ENCODE measurements at regions not wholly inside any gene's neighbourhood (a gene's known extent, or its start where the extent isn't known, plus 50 kb on each side); places are given as distances from the start of the nearest gene placed in this dataset.
"Not testable (repeated sequence)": the region's sequence is repeated elsewhere in the genome, so short reads cannot be mapped to it uniquely, and the experiment has no call there.

DNA sequence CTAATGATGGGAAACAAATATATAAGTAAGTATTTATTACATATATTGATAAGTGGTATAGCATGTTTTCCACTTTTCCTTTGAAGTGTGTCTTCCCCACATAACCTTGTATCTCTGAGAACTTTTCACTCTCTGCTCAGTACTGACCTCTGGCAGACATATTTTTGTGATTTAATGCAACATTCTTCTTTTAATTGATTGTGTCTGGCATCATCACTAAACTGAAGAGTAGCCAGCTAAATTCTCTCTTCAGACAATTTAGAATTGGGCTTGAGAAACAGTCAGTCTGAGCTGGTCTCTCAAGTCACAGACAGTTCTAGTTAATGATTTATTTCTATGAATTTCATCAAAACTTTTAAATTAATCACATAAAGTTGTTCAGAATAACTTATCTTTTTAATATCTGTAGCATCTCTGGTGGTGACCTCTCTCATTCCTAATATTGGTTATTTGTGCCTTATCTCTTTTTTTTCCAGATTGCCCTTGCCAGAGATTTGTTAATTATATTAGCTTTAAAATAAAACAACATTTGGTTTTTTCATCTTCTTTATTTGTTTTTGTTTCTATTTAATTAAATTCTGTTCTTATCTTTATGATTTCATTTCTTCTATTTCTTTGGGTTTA lies 230.0 kb upstream of the VLDLR start:
- H3K36me3 Mint-ChIP-seq; H3K27me3 ChIP-seq (replicated peaks in 1 of 2; ENCODE audit: control insufficient read depth in 2 of 2, extremely low read depth in 1 of 2, insufficient read depth in 2 of 2, low read length in 1 of 2); POLR2A ChIA-PET; H3K9me3 Mint-ChIP-seq; H3K9me3 ChIP-seq; H3K36me3 ChIP-seq (ENCODE audit: control insufficient read depth in 2 of 2, extremely low read depth in 1 of 2, insufficient read depth in 1 of 2, low read length in 1 of 2); H3K27ac ChIP-seq (ENCODE audit: low read length); CTCF ChIA-PET; H3K4me1 Mint-ChIP-seq; H3K27ac Mint-ChIP-seq; H3K27me3 Mint-ChIP-seq; H3K4me3 Mint-ChIP-seq; DNase-seq; ATAC-seq (replicated peaks in 1 of 4); H3K4me1 ChIP-seq (ENCODE audit: control insufficient read depth in 1 of 2, extremely low read depth in 1 of 2, insufficient read depth in 2 of 2, low read length in 2 of 2); H3K4me3 ChIP-seq (ENCODE audit: control insufficient read depth in 1 of 2, extremely low read depth in 1 of 2, low read length in 1 of 2): not testable (repeated sequence)

DNA sequence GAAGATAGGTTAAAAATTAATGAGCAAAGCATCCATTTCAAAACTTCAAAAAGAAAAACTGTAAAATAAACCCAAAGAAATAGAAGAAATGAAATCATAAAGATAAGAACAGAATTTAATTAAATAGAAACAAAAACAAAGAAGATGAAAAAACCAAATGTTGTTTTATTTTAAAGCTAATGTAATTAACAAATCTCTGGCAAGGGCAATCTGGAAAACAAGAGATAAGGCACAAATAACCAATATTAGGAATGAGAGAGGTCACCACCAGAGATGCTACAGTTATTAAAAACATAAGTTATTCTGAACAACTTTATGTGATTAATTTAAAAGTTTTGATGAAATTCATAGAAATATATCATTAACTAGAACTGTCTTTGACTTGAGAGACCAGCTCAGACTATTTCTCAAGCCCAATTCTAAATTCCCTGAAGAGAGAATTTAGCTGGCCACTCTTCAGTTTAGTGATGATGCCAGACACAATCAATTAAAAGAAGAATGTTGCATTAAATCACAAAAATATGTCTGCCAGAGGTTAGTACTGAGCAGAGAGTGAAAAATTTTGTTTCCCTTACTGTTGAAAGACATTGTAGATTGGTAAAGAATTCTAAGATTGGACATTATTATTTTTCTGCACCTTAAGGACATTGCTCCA lies 227.4 kb upstream of the VLDLR start:
- POLR2A ChIA-PET; H3K27me3 ChIP-seq (replicated peaks in 1 of 2; ENCODE audit: control insufficient read depth in 2 of 2, extremely low read depth in 1 of 2, insufficient read depth in 2 of 2, low read length in 1 of 2); H3K27ac ChIP-seq (ENCODE audit: low read length); H3K4me1 ChIP-seq (ENCODE audit: control insufficient read depth in 1 of 2, extremely low read depth in 1 of 2, insufficient read depth in 2 of 2, low read length in 2 of 2); H3K36me3 Mint-ChIP-seq; H3K9me3 ChIP-seq; H3K27me3 Mint-ChIP-seq; H3K27ac Mint-ChIP-seq; CTCF ChIA-PET; H3K4me1 Mint-ChIP-seq; H3K4me3 ChIP-seq (ENCODE audit: control insufficient read depth in 1 of 2, extremely low read depth in 1 of 2, low read length in 1 of 2); H3K4me3 Mint-ChIP-seq; DNase-seq; H3K9me3 Mint-ChIP-seq; ATAC-seq (replicated peaks in 1 of 4); H3K36me3 ChIP-seq (ENCODE audit: control insufficient read depth in 2 of 2, extremely low read depth in 1 of 2, insufficient read depth in 1 of 2, low read length in 1 of 2): not testable (repeated sequence)

DNA sequence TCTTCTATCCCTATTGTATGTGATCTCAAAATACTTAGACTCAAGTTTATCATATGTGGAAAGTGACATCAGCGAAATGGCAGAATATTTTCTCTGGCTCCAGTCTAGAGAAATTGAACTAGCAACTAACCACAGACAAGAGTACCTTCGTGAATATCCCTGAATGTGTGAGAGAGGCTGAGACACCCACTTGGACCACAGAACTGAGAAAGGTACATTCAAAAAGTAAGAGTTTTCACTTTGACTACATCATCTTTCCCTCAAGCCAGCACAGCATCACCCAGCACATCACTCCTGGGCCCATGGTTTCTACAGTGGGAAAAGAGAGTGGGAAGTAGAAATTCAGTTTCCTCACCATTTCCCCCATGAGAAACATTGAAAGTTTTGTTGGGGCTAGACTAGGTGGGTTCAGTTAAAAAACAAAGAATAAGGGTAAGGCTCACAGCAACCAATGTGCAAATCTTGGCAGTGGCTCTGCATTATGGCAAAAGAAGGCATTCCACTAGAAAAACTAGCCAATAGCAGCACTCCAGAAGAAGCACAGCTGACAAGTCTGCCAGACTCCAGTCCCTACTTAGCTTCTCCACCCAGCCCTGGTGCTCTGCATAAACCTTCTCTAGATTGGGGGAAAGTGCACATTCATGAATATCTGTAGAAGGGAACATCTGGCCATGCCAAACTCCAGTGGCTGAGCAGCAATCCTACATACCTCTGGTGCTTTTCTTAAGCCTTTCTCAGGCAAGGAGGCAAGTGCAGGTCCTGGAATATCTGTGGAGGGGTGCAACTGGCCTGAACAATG lies 225.6 kb upstream of the VLDLR start:
- DNase-seq (no peak), ATAC-seq (replicated peaks in 1 of 4) (no peak)
- peaks cover 2 to 5% of the 10 kb centered on the region in 2 donors for H3K27me3 Mint-ChIP-seq
- Histone ChIP-seq H3K4me3 (ENCODE audit: control insufficient read depth in 1 of 2, extremely low read depth in 1 of 2, low read length in 1 of 2) (no peak overlapping the region), H3K27ac (ENCODE audit: low read length) (no peak overlapping the region), H3K36me3 (ENCODE audit: control insufficient read depth in 2 of 2, extremely low read depth in 1 of 2, insufficient read depth in 1 of 2, low read length in 1 of 2) (no peaks in the 10 kb centered on the region), H3K9me3 (no peaks in the 10 kb centered on the region), H3K27me3 (replicated peaks in 1 of 2; ENCODE audit: control insufficient read depth in 2 of 2, extremely low read depth in 1 of 2, insufficient read depth in 2 of 2, low read length in 1 of 2) (no peaks in the 10 kb centered on the region), H3K4me1 (ENCODE audit: control insufficient read depth in 1 of 2, extremely low read depth in 1 of 2, insufficient read depth in 2 of 2, low read length in 2 of 2) (no peaks in the 10 kb centered on the region)
- no peak overlapping the region for H3K4me3 Mint-ChIP-seq
- H3K27ac Mint-ChIP-seq: no peak overlapping the region
- WGBS (ENCODE audit: insufficient coverage): no CpG with 5 or more reads among the region's 2 CpGs
- no peaks in the 10 kb centered on the region for H3K4me1 Mint-ChIP-seq
- POLR2A ChIA-PET: no interaction called here
- no peaks in the 10 kb centered on the region for H3K36me3 Mint-ChIP-seq
- H3K9me3 Mint-ChIP-seq: peaks cover 0 to 3% (median 0%) of the 10 kb centered on the region in 3 donors
- CTCF ChIA-PET: no interaction called here

DNA sequence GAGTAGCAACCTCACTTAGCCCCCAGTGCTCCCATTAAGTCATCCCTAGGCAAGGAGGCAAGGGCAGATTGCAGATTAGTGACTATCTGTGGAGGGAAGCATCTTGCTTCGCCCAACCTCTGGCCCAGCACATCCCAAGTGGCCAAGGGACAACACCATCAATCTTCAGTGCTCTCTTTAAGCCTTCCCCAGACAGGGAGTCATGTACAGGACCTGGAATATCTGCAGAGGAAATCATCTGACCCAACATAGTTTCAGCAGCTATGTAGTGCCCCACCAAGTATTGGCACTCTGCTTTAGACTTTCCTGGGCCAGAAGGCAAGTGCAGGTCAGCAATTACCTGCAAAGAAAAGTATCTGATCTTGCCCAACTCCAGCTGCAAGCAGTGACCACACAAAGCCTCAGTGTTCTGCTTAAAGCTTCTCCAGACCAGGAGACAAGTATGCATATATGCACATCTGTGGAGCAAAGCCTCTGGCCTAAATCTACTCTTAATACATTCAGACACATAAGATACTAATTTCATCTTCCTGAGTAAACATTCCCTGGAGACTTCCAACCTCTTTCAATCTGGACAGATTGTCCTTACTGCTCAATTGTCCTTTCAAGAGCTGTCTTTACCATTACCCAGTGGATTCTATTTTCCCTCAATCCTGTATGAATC lies 224.8 kb upstream of the VLDLR start:
- Histone ChIP-seq H3K4me3 (ENCODE audit: control insufficient read depth in 1 of 2, extremely low read depth in 1 of 2, low read length in 1 of 2) (no peak overlapping the region), H3K27me3 (replicated peaks in 1 of 2; ENCODE audit: control insufficient read depth in 2 of 2, extremely low read depth in 1 of 2, insufficient read depth in 2 of 2, low read length in 1 of 2) (no peaks in the 10 kb centered on the region), H3K4me1 (ENCODE audit: control insufficient read depth in 1 of 2, extremely low read depth in 1 of 2, insufficient read depth in 2 of 2, low read length in 2 of 2) (no peaks in the 10 kb centered on the region), H3K36me3 (ENCODE audit: control insufficient read depth in 2 of 2, extremely low read depth in 1 of 2, insufficient read depth in 1 of 2, low read length in 1 of 2) (no peaks in the 10 kb centered on the region), H3K9me3 (no peaks in the 10 kb centered on the region), H3K27ac (ENCODE audit: low read length) (no peak overlapping the region)
- no peak overlapping the region for H3K4me3 Mint-ChIP-seq
- no peak for DNase-seq
- whole genome bisulfite sequencing (ENCODE audit: insufficient coverage): 67% methylated on average over 1 of the region's 1 CpG
- H3K9me3 Mint-ChIP-seq: peaks cover 0 to 3% (median 0%) of the 10 kb centered on the region in 3 donors
- H3K27ac Mint-ChIP-seq: no peak overlapping the region
- H3K27me3 Mint-ChIP-seq: peaks cover 2 to 9% of the 10 kb centered on the region in 2 donors
- no peaks in the 10 kb centered on the region for H3K36me3 Mint-ChIP-seq
- no peaks in the 10 kb centered on the region for H3K4me1 Mint-ChIP-seq
- no peak for ATAC-seq (replicated peaks in 1 of 4)
- ChIA-PET POLR2A (no interaction called here), CTCF (no interaction called here)

DNA sequence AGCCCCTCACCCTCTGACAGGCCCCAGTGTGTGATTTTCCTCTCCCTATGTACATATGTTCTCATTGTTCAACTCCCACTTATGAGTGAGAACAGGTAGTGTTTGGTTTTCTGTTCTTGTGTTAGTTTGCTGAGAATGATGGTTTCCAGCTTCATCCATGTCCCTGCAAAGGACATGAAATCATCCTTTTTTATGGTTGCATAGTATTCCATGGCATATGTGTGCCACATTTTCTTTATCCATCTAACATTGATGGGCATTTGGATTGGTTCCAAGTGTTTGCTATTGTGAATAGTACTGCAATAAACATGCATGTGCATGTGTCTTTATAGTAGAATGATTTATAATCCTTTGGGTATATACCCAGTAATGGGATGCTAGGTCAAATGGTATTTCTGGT lies 223.7 kb upstream of the VLDLR start:
- H3K9me3 ChIP-seq; H3K36me3 ChIP-seq (ENCODE audit: control insufficient read depth in 2 of 2, extremely low read depth in 1 of 2, insufficient read depth in 1 of 2, low read length in 1 of 2); CTCF ChIA-PET; H3K4me3 Mint-ChIP-seq; H3K4me3 ChIP-seq (ENCODE audit: control insufficient read depth in 1 of 2, extremely low read depth in 1 of 2, low read length in 1 of 2); DNase-seq; ATAC-seq (replicated peaks in 1 of 4); H3K36me3 Mint-ChIP-seq; H3K27ac ChIP-seq (ENCODE audit: low read length); H3K27ac Mint-ChIP-seq; POLR2A ChIA-PET; H3K4me1 ChIP-seq (ENCODE audit: control insufficient read depth in 1 of 2, extremely low read depth in 1 of 2, insufficient read depth in 2 of 2, low read length in 2 of 2); H3K9me3 Mint-ChIP-seq; H3K27me3 ChIP-seq (replicated peaks in 1 of 2; ENCODE audit: control insufficient read depth in 2 of 2, extremely low read depth in 1 of 2, insufficient read depth in 2 of 2, low read length in 1 of 2); H3K4me1 Mint-ChIP-seq: not testable (repeated sequence)
- peaks cover 5 to 14% of the 10 kb centered on the region in 2 donors for H3K27me3 Mint-ChIP-seq

DNA sequence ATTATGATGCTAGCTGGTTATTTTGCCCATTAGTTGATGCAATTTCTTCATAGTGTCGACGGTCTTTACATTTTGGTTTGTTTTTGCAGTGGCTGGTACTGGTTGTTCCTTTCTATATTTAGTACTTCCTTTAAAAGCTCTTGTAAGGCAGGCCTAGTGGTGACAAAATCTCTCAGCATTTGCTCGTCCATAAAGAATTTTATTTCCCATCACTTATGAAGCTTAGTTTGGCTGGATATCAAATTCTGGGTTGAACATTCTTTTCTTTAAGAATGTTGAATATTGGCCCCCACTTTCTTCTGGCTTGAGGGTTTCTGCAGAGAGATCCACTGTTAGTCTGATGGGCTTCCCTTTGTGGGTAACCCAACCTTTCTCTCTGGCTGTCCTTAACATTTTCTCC lies 219.8 kb upstream of the VLDLR start:
- DNase-seq; H3K36me3 ChIP-seq (ENCODE audit: control insufficient read depth in 2 of 2, extremely low read depth in 1 of 2, insufficient read depth in 1 of 2, low read length in 1 of 2); H3K27ac ChIP-seq (ENCODE audit: low read length); H3K36me3 Mint-ChIP-seq; ATAC-seq (replicated peaks in 1 of 4); H3K4me3 ChIP-seq (ENCODE audit: control insufficient read depth in 1 of 2, extremely low read depth in 1 of 2, low read length in 1 of 2); H3K4me1 Mint-ChIP-seq; POLR2A ChIA-PET; H3K4me1 ChIP-seq (ENCODE audit: control insufficient read depth in 1 of 2, extremely low read depth in 1 of 2, insufficient read depth in 2 of 2, low read length in 2 of 2); H3K27me3 ChIP-seq (replicated peaks in 1 of 2; ENCODE audit: control insufficient read depth in 2 of 2, extremely low read depth in 1 of 2, insufficient read depth in 2 of 2, low read length in 1 of 2); H3K27ac Mint-ChIP-seq; CTCF ChIA-PET; H3K4me3 Mint-ChIP-seq; H3K9me3 ChIP-seq: not testable (repeated sequence)
- H3K27me3 Mint-ChIP-seq: peaks cover 10 to 18% of the 10 kb centered on the region in 2 donors
- no CpG with 5 or more reads among the region's 3 CpGs for WGBS (ENCODE audit: insufficient coverage)
- peaks cover 0 to 12% (median 7%) of the 10 kb centered on the region in 3 donors for H3K9me3 Mint-ChIP-seq
